GM23338 (cell line): ENCODE measurements at regions not wholly inside any gene's neighbourhood (a gene's known extent, or its start where the extent isn't known, plus 50 kb on each side); places are given as distances from the start of the nearest gene placed in this dataset.

Experiments
- ATAC-seq: fragments of 200-7000 bp; cut with Tn5 transposase; 3 replicates; pipeline ENCODE4 v1.9.1; 2020
- DNase-seq: peaks from one replicate; pipeline ENCODE4 v3.0.0-alpha.2; 2015; ENCODE audit warnings: low spot score
- H2AFZ ChIP-seq: fragments of 200-600 bp; sonication (generic); 2 replicates; pipeline ENCODE4 v1.8.0; 2016; ENCODE audit warnings: antibody characterized with exemption, mild to moderate bottlenecking, moderate library complexity
- H3F3A ChIP-seq: fragments of 200-600 bp; sonication (generic); replicated peaks from 2 replicates; pipeline ENCODE4 v1.8.0; 2017; ENCODE audit warnings: antibody characterized with exemption, mixed run types, low read depth
- H3K27ac ChIP-seq: fragments of 200-600 bp; sonication (generic); 2 replicates; pipeline ENCODE4 v1.6.1; 2016; ENCODE audit warnings: low read depth
- H3K27me3 ChIP-seq: fragments of 200-600 bp; sonication (generic); 2 replicates; pipeline ENCODE4 v1.8.0; 2016; ENCODE audit warnings: mild to moderate bottlenecking, mixed run types, moderate library complexity; ENCODE audit not compliant: insufficient read depth
- H3K36me3 ChIP-seq: fragments of 200-600 bp; sonication (generic); 2 replicates; pipeline ENCODE4 v1.8.0; 2016; ENCODE audit warnings: mild to moderate bottlenecking; ENCODE audit not compliant: insufficient read depth
- H3K4me1 ChIP-seq: fragments of 200-600 bp; sonication (generic); 2 replicates; pipeline ENCODE4 v1.8.0; 2016; ENCODE audit warnings: mild to moderate bottlenecking, moderate library complexity; ENCODE audit not compliant: insufficient read depth
- H3K4me2 ChIP-seq: fragments of 200-600 bp; sonication (generic); 2 replicates; pipeline ENCODE4 v1.7.1; 2017; ENCODE audit warnings: mixed run types
- H3K4me3 ChIP-seq: fragments of 200-600 bp; sonication (generic); 2 replicates; pipeline ENCODE4 v1.6.1; 2016; ENCODE audit warnings: mixed run types
- H3K79me2 ChIP-seq: fragments of 200-600 bp; sonication (generic); replicated peaks from 2 replicates; pipeline ENCODE4 v1.8.0; 2017; ENCODE audit warnings: mild to moderate bottlenecking; ENCODE audit not compliant: insufficient read depth
- H3K9me2 ChIP-seq: fragments of 200-600 bp; sonication (generic); 2 replicates; pipeline ENCODE4 v1.8.0; 2017; ENCODE audit not compliant: insufficient read depth
- H4K20me1 ChIP-seq: fragments of 200-600 bp; sonication (generic); replicated peaks from 2 replicates; pipeline ENCODE4 v1.8.0; 2017; ENCODE audit warnings: mild to moderate bottlenecking; ENCODE audit not compliant: insufficient read depth
- H3K27ac Mint-ChIP-seq: 2 replicates; pipeline ENCODE4 v1.8.0; 2020; ENCODE audit warnings: inconsistent platforms, mild to moderate bottlenecking, moderate library complexity, mixed read lengths
- H3K27me3 Mint-ChIP-seq: 3 replicates; pipeline ENCODE4 v1.8.0; 2022; ENCODE audit warnings: low read depth, mild to moderate bottlenecking, moderate library complexity, mixed read lengths, inconsistent platforms; ENCODE audit not compliant: insufficient read depth, poor library complexity
- H3K36me3 Mint-ChIP-seq: 3 replicates; pipeline ENCODE4 v1.8.0; 2021; ENCODE audit warnings: low read depth, mild to moderate bottlenecking, inconsistent platforms, moderate library complexity, mixed read lengths
- H3K4me1 Mint-ChIP-seq: 3 replicates; pipeline ENCODE4 v1.8.0; 2020; ENCODE audit warnings: mild to moderate bottlenecking, inconsistent platforms, mixed read lengths
- H3K4me3 Mint-ChIP-seq: 3 replicates; pipeline ENCODE4 v1.8.0; 2021; ENCODE audit warnings: moderate library complexity, mild to moderate bottlenecking, inconsistent platforms, mixed read lengths
- H3K9me3 Mint-ChIP-seq: 3 replicates; pipeline ENCODE4 v1.8.0; 2020; ENCODE audit warnings: moderate library complexity, mild to moderate bottlenecking, inconsistent platforms, mixed read lengths
- CREB1 ChIP-seq: fragments of 250-450 bp; sonication (Bioruptor Pico); IDR thresholded peaks from 2 replicates; pipeline ENCODE4 v1.5.0; 2020; ENCODE audit warnings: low read depth, mild to moderate bottlenecking, moderate library complexity
- CTCF ChIP-seq, 2 experiments: fragments of 200-600 bp in 1 of 2; sonication (generic) in 1 of 2; conservative IDR thresholded peaks; 2 replicates each; pipeline versions ENCODE4 v1.5.1 to v1.6.1; 2016 to 2017; ENCODE audit warnings: antibody characterized with exemption in 2 of 2, low read depth in 2 of 2, mild to moderate bottlenecking in 2 of 2, moderate library complexity in 1 of 2
- ETS1 ChIP-seq: IDR thresholded peaks from 2 replicates; pipeline ENCODE4 v1.6.1; 2016; ENCODE audit warnings: antibody characterized with exemption
- EZH2 ChIP-seq: fragments of 200-600 bp; sonication (generic); IDR thresholded peaks from one replicate; pipeline ENCODE4 v1.8.0; 2017; ENCODE audit warnings: antibody characterized with exemption, mild to moderate bottlenecking, low read depth; ENCODE audit not compliant: unreplicated experiment
- EZH2phosphoT487 ChIP-seq: fragments of 200-600 bp; sonication (generic); IDR thresholded peaks from one replicate; pipeline ENCODE4 v1.8.1; 2018; ENCODE audit warnings: antibody characterized with exemption; ENCODE audit not compliant: unreplicated experiment
- JUNB ChIP-seq: IDR thresholded peaks from one replicate; pipeline ENCODE4 v1.6.1; 2016; ENCODE audit warnings: antibody characterized with exemption; ENCODE audit not compliant: unreplicated experiment
- NANOG ChIP-seq: IDR thresholded peaks from 2 replicates; pipeline ENCODE4 v1.6.1; 2016; ENCODE audit warnings: antibody characterized with exemption, borderline replicate concordance
- POLR2AphosphoS5 ChIP-seq: IDR thresholded peaks from 2 replicates; pipeline ENCODE4 v1.6.1; 2016; ENCODE audit warnings: antibody characterized with exemption, low read depth
- REST ChIP-seq: IDR thresholded peaks from one replicate; pipeline ENCODE4 v1.6.1; 2018; ENCODE audit warnings: antibody characterized with exemption; ENCODE audit not compliant: unreplicated experiment
- STAT1 ChIP-seq: IDR thresholded peaks from one replicate; pipeline ENCODE4 v1.6.1; 2016; ENCODE audit warnings: antibody characterized with exemption; ENCODE audit not compliant: unreplicated experiment
- ZNF114 ChIP-seq: fragments of 250-450 bp; sonication (Bioruptor Pico); IDR thresholded peaks from 2 replicates; pipeline ENCODE4 v1.5.0; 2020; ENCODE audit warnings: mild to moderate bottlenecking, moderate library complexity
- ZNF331 ChIP-seq: fragments of 250-450 bp; sonication (Bioruptor Pico); IDR thresholded peaks from 2 replicates; pipeline ENCODE4 v1.5.0; 2020; ENCODE audit warnings: low read depth, mild to moderate bottlenecking, moderate library complexity
- ZNF462 ChIP-seq: fragments of 250-450 bp; sonication (Bioruptor Pico); IDR thresholded peaks from 2 replicates; pipeline ENCODE4 v1.5.0; 2020; ENCODE audit warnings: mild to moderate bottlenecking, moderate library complexity

GRCh38 chr5:103446813-103447212 lies 115.8 kb downstream of the NUDT12 start:
- Histone ChIP-seq H2AFZ (peak overlapping the region; percentile 39; the same call in 1 of the 2 replicates), H3K79me2 (no peaks in the 10 kb centered on the region), H3K36me3 (no peaks in the 10 kb centered on the region), H3K4me1 (0 out of 2 replicates have a peak, but pooled peaks cover 5% of the 10 kb centered on the region), H3K4me3 (no peak overlapping the region), H3K9me2 (peaks cover 4% of the 10 kb centered on the region; the same call in 1 of the 2 replicates), H3K27me3 (no peaks in the 10 kb centered on the region), H4K20me1 (no peaks in the 10 kb centered on the region), H3K4me2 (no peak overlapping the region), H3K27ac (no peak overlapping the region), H3F3A (no peaks in the 10 kb centered on the region)
- TF ChIP-seq EZH2phosphoT487 (no peak), ZNF462 (CRISPR knock-in tag) (no peak), ETS1 (no peak), EZH2 (no peak), CREB1 (CRISPR knock-in tag) (no peak), POLR2AphosphoS5 (no peak), REST (no peak), CTCF (conservative IDR thresholded peaks at IDR 0.05; ENCODE audit: low read depth in 2 of 2) (no peak), ZNF331 (CRISPR knock-in tag) (no peak), STAT1 (no peak), JUNB (no peak), ZNF114 (CRISPR knock-in tag) (no peak), NANOG (no peak)
- no peaks in the 10 kb centered on the region for H3K36me3 Mint-ChIP-seq
- ATAC-seq (no peak), DNase-seq (no peak)
- H3K9me3 Mint-ChIP-seq = no peaks in the 10 kb centered on the region
- H3K4me1 Mint-ChIP-seq = peaks cover 23% of the 10 kb centered on the region; the same call in 2 of the 3 replicates
- no peak overlapping the region for H3K4me3 Mint-ChIP-seq
- H3K27me3 Mint-ChIP-seq = peaks cover 1% of the 10 kb centered on the region
- H3K27ac Mint-ChIP-seq = no peak overlapping the region
